Endothelial cell of umbilical vein (primary cell): ENCODE measurements at regions not wholly inside any gene's neighbourhood (a gene's known extent, or its start where the extent isn't known, plus 50 kb on each side); places are given as distances from the start of the nearest gene placed in this dataset.

Experiments used
- BruUV-seq: library from RNA; stranded (reverse); fragments of 400-500 nt; replicated peaks from 2 replicates; lab custom pipeline; 2021; lab: Mats Ljungman, UMichigan
- CTCF ChIA-PET: fragments of 300-600, 350-600 bp; sonication (Branson Sonifier 250); formaldehyde crosslinking; loops from one replicate; lab custom pipeline; 2021; ENCODE audit warnings: antibody characterized with exemption, inconsistent platforms; lab: Charles Lee
- POLR2A ChIA-PET: fragments of 300-600, 350-600 bp; sonication (Branson Sonifier 250); formaldehyde crosslinking; loops from one replicate; lab custom pipeline; 2021; ENCODE audit warnings: antibody characterized with exemption, inconsistent platforms; lab: Charles Lee
- DNase-seq: peaks from one replicate; pipeline ENCODE4 v3.0.0-alpha.2; 2011; ENCODE audit warnings: low read depth, low spot score
- FAIRE-seq: peaks from 2 replicates; lab custom pipeline; 2011; peaks lifted over from hg19 to GRCh38; lab: Jason Lieb, UNC
- H2AFZ ChIP-seq: 2 replicates; pipeline ENCODE4 v1.6.0; 2012; ENCODE audit warnings: low read depth, low read length, control low read depth, inconsistent platforms
- H3K27ac ChIP-seq: 2 replicates; pipeline ENCODE4 v1.5.1; 2011; ENCODE audit warnings: low read depth, mild to moderate bottlenecking, control low read depth, low read length, moderate library complexity; ENCODE audit not compliant: insufficient read depth
- H3K27me3 ChIP-seq, 2 experiments: 2 replicates each; pipeline versions ENCODE4 v1.6.0 to v1.6.1; 2011; ENCODE audit warnings: low read length in 2 of 2, mixed read lengths in 1 of 2; ENCODE audit not compliant: control insufficient read depth in 2 of 2, insufficient read depth in 2 of 2
- H3K36me3 ChIP-seq, 2 experiments: 2 replicates in 1 of 2; 3 replicates in 1 of 2; pipeline ENCODE4 v1.5.1; 2011; ENCODE audit warnings: low read length in 2 of 2, mild to moderate bottlenecking in 1 of 2, moderate library complexity in 1 of 2; ENCODE audit not compliant: control insufficient read depth in 2 of 2, insufficient read depth in 2 of 2; ENCODE audit errors: extremely low read depth in 1 of 2
- H3K4me1 ChIP-seq: 3 replicates; pipeline ENCODE4 v1.5.1; 2011; ENCODE audit warnings: mild to moderate bottlenecking, low read length; ENCODE audit not compliant: control insufficient read depth, insufficient read depth; ENCODE audit errors: extremely low read depth
- H3K4me2 ChIP-seq: 2 replicates; pipeline ENCODE4 v1.6.1; 2011; ENCODE audit warnings: low read length, control low read depth, mixed read lengths; ENCODE audit not compliant: insufficient read depth
- H3K4me3 ChIP-seq, 3 experiments: fragments of 200-600 bp in 1 of 3; sonication (generic), shearing (Covaris generic) in 1 of 3; replicated peaks in 1 of 3; 2 replicates each; pipeline ENCODE4 v1.5.1; 2011 to 2016; ENCODE audit warnings: control low read depth in 3 of 3, low read length in 3 of 3, mild to moderate bottlenecking in 2 of 3, inconsistent platforms in 1 of 3, low read depth in 1 of 3, moderate library complexity in 1 of 3; ENCODE audit not compliant: insufficient read depth in 1 of 3
- H3K79me2 ChIP-seq: 2 replicates; pipeline ENCODE4 v1.6.0; 2012; ENCODE audit warnings: low read length, inconsistent platforms; ENCODE audit not compliant: control insufficient read depth, insufficient read depth
- H3K9ac ChIP-seq: replicated peaks from 2 replicates; pipeline ENCODE3; 2011; ENCODE audit warnings: low read length, control low read depth; ENCODE audit not compliant: insufficient read depth; ENCODE audit errors: extremely low read depth
- H3K9me1 ChIP-seq: replicated peaks from 3 replicates; pipeline ENCODE4 v1.6.0; 2011; ENCODE audit warnings: mild to moderate bottlenecking, low read length; ENCODE audit not compliant: control insufficient read depth, insufficient read depth; ENCODE audit errors: extremely low read depth
- H3K9me3 ChIP-seq: replicated peaks from 2 replicates; pipeline ENCODE4 v1.5.1; 2012; ENCODE audit warnings: low read length, inconsistent platforms; ENCODE audit not compliant: control insufficient read depth, insufficient read depth
- H4K20me1 ChIP-seq: replicated peaks from 2 replicates; pipeline ENCODE3; 2011; ENCODE audit warnings: mild to moderate bottlenecking, low read length; ENCODE audit not compliant: control insufficient read depth, insufficient read depth; ENCODE audit errors: extremely low read depth
- CTCF ChIP-seq, 2 donors: IDR thresholded peaks; 1 replicate in 1 of 2; 2 replicates in 1 of 2; pipeline ENCODE4 v1.5.1; 2011; ENCODE audit warnings: low read length in 2 of 2, mild to moderate bottlenecking in 2 of 2, moderate library complexity in 2 of 2, control low read depth in 1 of 2, inconsistent platforms in 1 of 2, low read depth in 1 of 2; ENCODE audit not compliant: insufficient read depth in 1 of 2; ENCODE audit errors: extremely low read depth in 1 of 2
- EZH2 ChIP-seq: IDR thresholded peaks from 2 replicates; pipeline ENCODE4 v1.6.1; 2012; ENCODE audit warnings: borderline replicate concordance, low read depth, mild to moderate bottlenecking, moderate library complexity, low read length, inconsistent platforms; ENCODE audit not compliant: severe bottlenecking
- FOS ChIP-seq: IDR thresholded peaks from 2 replicates; pipeline ENCODE4 v1.6.1; 2011; ENCODE audit warnings: mild to moderate bottlenecking, low read length, moderate library complexity, borderline replicate concordance; ENCODE audit not compliant: insufficient read depth
- GATA2 ChIP-seq: IDR thresholded peaks from 2 replicates; pipeline ENCODE4 v1.7.0; 2011; ENCODE audit warnings: low read depth, mild to moderate bottlenecking, moderate library complexity, mixed read lengths, low read length; ENCODE audit not compliant: insufficient read length, insufficient read depth
- JUN ChIP-seq: IDR thresholded peaks from 2 replicates; pipeline ENCODE4 v1.6.1; 2011; ENCODE audit warnings: borderline replicate concordance, low read depth; ENCODE audit not compliant: insufficient read length, insufficient read depth
- MAX ChIP-seq: IDR thresholded peaks from 2 replicates; pipeline ENCODE4 v1.6.1; 2011; ENCODE audit not compliant: insufficient read depth, insufficient read length
- MYC ChIP-seq: IDR thresholded peaks from one replicate; pipeline ENCODE4 v1.6.1; 2011; ENCODE audit warnings: mild to moderate bottlenecking, low read depth, low read length
- POLR2A ChIP-seq: IDR thresholded peaks from 2 replicates; pipeline ENCODE4 v1.6.1; 2012; ENCODE audit warnings: low read depth, mild to moderate bottlenecking, control low read depth, low read length
- POLR2AphosphoS5 ChIP-seq: IDR thresholded peaks from 2 replicates; pipeline ENCODE4 v1.6.1; 2012; ENCODE audit warnings: low read depth, mild to moderate bottlenecking, control low read depth, low read length, moderate library complexity; ENCODE audit not compliant: insufficient read depth
- dilution Hi-C: fragments of 300-500 bp; cut with MboI; formaldehyde crosslinking; loops from one replicate; pipeline ENCODE4 v1.15.0; 2019; ENCODE audit warnings: low sequenced_read_pairs; ENCODE audit not compliant: extremely low pct_ligation_motif_present
- intact Hi-C: fragments of 100-400 bp; cut with micrococcal nuclease; formaldehyde crosslinking; loops from one replicate; pipeline ENCODE4 v1.10.0; 2022

- FAIRE-seq (no peak), DNase-seq (no peak)
- intact Hi-C loops (no loop called here), dilution Hi-C loops (no loop called here)
- POLR2A ChIA-PET, result no interaction called here
- no TSS peak for BruUV-seq
- TF ChIP-seq CTCF (IDR thresholded peaks at IDR 0.05; ENCODE audit: extremely low read depth in 1 of 2, insufficient read depth in 1 of 2, low read depth in 1 of 2, low read length in 2 of 2), result no peak
- Histone ChIP-seq H2AFZ (no peak overlapping the region), H3K36me3 (no peaks in the 10 kb centered on the region), H3K4me2 (no peak overlapping the region), H3K4me1 (no peaks in the 10 kb centered on the region), H3K27ac (no peak overlapping the region), H3K9me3 (peaks cover under 1% of the 10 kb centered on the region), H4K20me1 (no peaks in the 10 kb centered on the region), H3K9ac (no peak overlapping the region), H3K79me2 (no peaks in the 10 kb centered on the region), H3K27me3 (no peaks in the 10 kb centered on the region), H3K4me3 (no peak overlapping the region), H3K9me1 (no peaks in the 10 kb centered on the region)
- CTCF ChIA-PET, result no interaction called here
Observed at GRCh38 chr2:59893612-59894011, 659.8 kb downstream of the BCL11A start.

- no peaks in the 10 kb centered on the region for H3K36me3 ChIP-seq
- no peaks in the 10 kb centered on the region for H3K27me3 ChIP-seq
- H3K4me3 ChIP-seq, result no peak overlapping the region
- DNase-seq, result no peak
- intact Hi-C loops, result no loop called here
- POLR2A ChIA-PET, result no interaction called here
- H3K4me2 ChIP-seq, result no peak overlapping the region
- H3K27ac ChIP-seq, result no peak overlapping the region
- no peaks in the 10 kb centered on the region for H3K9me3 ChIP-seq
- CTCF ChIA-PET, result no interaction called here
- H2AFZ ChIP-seq, result no peak overlapping the region
- H4K20me1 ChIP-seq, result no peaks in the 10 kb centered on the region
- no peak overlapping the region for H3K9ac ChIP-seq
- no peaks in the 10 kb centered on the region for H3K9me1 ChIP-seq
- dilution Hi-C loops, result no loop called here
- no peaks in the 10 kb centered on the region for H3K79me2 ChIP-seq
- TF ChIP-seq JUN (no peak), MAX (no peak), POLR2A (no peak), CTCF (IDR thresholded peaks at IDR 0.05; ENCODE audit: extremely low read depth in 1 of 2, insufficient read depth in 1 of 2, low read depth in 1 of 2, low read length in 2 of 2) (no peak), EZH2 (no peak), POLR2AphosphoS5 (no peak), GATA2 (no peak), FOS (no peak), MYC (no peak)
- H3K4me1 ChIP-seq, result no peaks in the 10 kb centered on the region
- no peak for FAIRE-seq
- no TSS peak for BruUV-seq
Observed at GRCh38 chr2:59892398-59892797, 661.1 kb downstream of the BCL11A start.
